ENCODE measurements at regions not wholly inside any gene's neighbourhood (a gene's known extent, or its start where the extent isn't known, plus 50 kb on each side); places are given as distances from the start of the nearest gene placed in this dataset.

DNA sequence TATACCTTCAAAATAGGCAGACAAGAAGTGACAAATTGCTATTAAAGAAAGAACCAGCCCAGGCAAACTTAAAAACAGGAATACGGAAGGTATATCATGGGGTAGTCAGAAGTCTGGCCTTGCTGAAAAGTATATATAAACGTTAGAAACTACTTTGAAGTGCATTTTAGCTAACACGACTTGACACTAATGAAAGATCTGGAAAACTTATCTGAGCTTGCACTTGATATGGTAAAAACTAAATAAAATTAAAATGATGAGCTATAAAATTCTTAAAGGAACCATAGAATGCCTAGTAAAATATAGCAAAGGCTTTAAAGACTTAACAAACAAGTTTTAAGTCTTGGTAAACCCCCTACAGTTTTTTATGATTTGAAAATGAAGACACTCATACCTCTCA, 795.3 kb upstream of the PCDH20 start:
- Histone ChIP-seq H3K27ac (ENCODE audit: extremely low read length, insufficient read depth, low read length) (no peak overlapping the region), H3K36me3 (replicated peaks in 1 of 2; ENCODE audit: control insufficient read depth in 1 of 2, insufficient read depth in 2 of 2, low read length in 2 of 2) (no peaks in the 10 kb centered on the region), H3K9ac (ENCODE audit: insufficient read depth, low read depth, low read length) (no peak overlapping the region), H2AFZ (ENCODE audit: low read length) (no peak overlapping the region), H3K4me1 (ENCODE audit: insufficient read depth, low read length) (no peaks in the 10 kb centered on the region), H3K9me3 (ENCODE audit: low read length) (no peaks in the 10 kb centered on the region), H4K20me1 (ENCODE audit: insufficient read depth, low read length) (no peaks in the 10 kb centered on the region), H3K4me3 (replicated peaks in 1 of 3; ENCODE audit: insufficient read depth in 1 of 3, low read depth in 2 of 3, low read length in 3 of 3) (no peak overlapping the region), H3K4me2 (ENCODE audit: low read depth, low read length) (no peak overlapping the region), H3K79me2 (ENCODE audit: insufficient read depth, low read length) (no peaks in the 10 kb centered on the region), H3K27me3 (ENCODE audit: control insufficient read depth in 1 of 2, insufficient read depth in 2 of 2, low read length in 2 of 2) (no peaks in the 10 kb centered on the region)
- DNase-seq (ENCODE audit: low spot score) (no peak), ATAC-seq (no peak), FAIRE-seq (no peak)
- ChIA-PET POLR2A (no interaction called here), CTCF (ENCODE audit: low intra/inter-chr PET ratio, low total read pairs) (no interaction called here)
- TF ChIP-seq REPIN1 (CRISPR knock-in tag; IDR thresholded peaks at IDR 0.05; ENCODE audit: borderline replicate concordance, low read depth) (no peak), POLR2A (IDR thresholded peaks at IDR 0.05; ENCODE audit: insufficient read depth in 1 of 2, low read depth in 2 of 2, low read length in 2 of 2) (no peak), GATAD1 (CRISPR knock-in tag; IDR thresholded peaks at IDR 0.05) (no peak), TBP (CRISPR knock-in tag; IDR thresholded peaks at IDR 0.05) (no peak), ZSCAN9 (CRISPR knock-in tag; IDR thresholded peaks at IDR 0.05; ENCODE audit: borderline replicate concordance) (no peak), ZNF788 (CRISPR knock-in tag; IDR thresholded peaks at IDR 0.05; ENCODE audit: borderline replicate concordance) (no peak), HMG20B (CRISPR knock-in tag; conservative IDR thresholded peaks at IDR 0.05) (no peak), ZNF292 (CRISPR knock-in tag; IDR thresholded peaks at IDR 0.05; ENCODE audit: borderline replicate concordance, low read depth) (no peak), FOXA1 (IDR thresholded peaks at IDR 0.05) (no peak), FOXA1 (CRISPR knock-in tag; IDR thresholded peaks at IDR 0.05) (no peak), ZBTB21 (CRISPR knock-in tag; IDR thresholded peaks at IDR 0.05) (no peak), RNF219 (CRISPR knock-in tag; IDR thresholded peaks at IDR 0.05) (no peak), ZNF660 (CRISPR knock-in tag; IDR thresholded peaks at IDR 0.05; ENCODE audit: borderline replicate concordance, low read depth) (no peak)
- TF ChIP-seq, protein P1, sequence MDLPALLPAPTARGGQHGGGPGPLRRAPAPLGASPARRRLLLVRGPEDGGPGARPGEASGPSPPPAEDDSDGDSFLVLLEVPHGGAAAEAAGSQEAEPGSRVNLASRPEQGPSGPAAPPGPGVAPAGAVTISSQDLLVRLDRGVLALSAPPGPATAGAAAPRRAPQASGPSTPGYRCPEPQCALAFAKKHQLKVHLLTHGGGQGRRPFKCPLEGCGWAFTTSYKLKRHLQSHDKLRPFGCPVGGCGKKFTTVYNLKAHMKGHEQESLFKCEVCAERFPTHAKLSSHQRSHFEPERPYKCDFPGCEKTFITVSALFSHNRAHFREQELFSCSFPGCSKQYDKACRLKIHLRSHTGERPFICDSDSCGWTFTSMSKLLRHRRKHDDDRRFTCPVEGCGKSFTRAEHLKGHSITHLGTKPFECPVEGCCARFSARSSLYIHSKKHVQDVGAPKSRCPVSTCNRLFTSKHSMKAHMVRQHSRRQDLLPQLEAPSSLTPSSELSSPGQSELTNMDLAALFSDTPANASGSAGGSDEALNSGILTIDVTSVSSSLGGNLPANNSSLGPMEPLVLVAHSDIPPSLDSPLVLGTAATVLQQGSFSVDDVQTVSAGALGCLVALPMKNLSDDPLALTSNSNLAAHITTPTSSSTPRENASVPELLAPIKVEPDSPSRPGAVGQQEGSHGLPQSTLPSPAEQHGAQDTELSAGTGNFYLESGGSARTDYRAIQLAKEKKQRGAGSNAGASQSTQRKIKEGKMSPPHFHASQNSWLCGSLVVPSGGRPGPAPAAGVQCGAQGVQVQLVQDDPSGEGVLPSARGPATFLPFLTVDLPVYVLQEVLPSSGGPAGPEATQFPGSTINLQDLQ (CRISPR knock-in tag; IDR thresholded peaks at IDR 0.05), result no peak
- TF ChIP-seq, protein P2, sequence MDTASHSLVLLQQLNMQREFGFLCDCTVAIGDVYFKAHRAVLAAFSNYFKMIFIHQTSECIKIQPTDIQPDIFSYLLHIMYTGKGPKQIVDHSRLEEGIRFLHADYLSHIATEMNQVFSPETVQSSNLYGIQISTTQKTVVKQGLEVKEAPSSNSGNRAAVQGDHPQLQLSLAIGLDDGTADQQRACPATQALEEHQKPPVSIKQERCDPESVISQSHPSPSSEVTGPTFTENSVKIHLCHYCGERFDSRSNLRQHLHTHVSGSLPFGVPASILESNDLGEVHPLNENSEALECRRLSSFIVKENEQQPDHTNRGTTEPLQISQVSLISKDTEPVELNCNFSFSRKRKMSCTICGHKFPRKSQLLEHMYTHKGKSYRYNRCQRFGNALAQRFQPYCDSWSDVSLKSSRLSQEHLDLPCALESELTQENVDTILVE (CRISPR knock-in tag; IDR thresholded peaks at IDR 0.05), result no peak
- in situ Hi-C loops (cut with HindIII; ENCODE audit: extremely low pct_ligation_motif_present, low pct_unique_long_range_greater_than_20kb), result no loop called here
- BruUV-seq (replicated peaks), result no TSS peak
- WGBS (ENCODE audit: low lambda C conversion rate), result 16% methylated on average over 3 of the region's 3 CpGs
- intact Hi-C loops (cut with micrococcal nuclease; ENCODE audit: unreplicated experiment), result no loop called here
